ENCODE measurements at regions not wholly inside any gene's neighbourhood (a gene's known extent, or its start where the extent isn't known, plus 50 kb on each side); places are given as distances from the start of the nearest gene placed in this dataset.

DNA sequence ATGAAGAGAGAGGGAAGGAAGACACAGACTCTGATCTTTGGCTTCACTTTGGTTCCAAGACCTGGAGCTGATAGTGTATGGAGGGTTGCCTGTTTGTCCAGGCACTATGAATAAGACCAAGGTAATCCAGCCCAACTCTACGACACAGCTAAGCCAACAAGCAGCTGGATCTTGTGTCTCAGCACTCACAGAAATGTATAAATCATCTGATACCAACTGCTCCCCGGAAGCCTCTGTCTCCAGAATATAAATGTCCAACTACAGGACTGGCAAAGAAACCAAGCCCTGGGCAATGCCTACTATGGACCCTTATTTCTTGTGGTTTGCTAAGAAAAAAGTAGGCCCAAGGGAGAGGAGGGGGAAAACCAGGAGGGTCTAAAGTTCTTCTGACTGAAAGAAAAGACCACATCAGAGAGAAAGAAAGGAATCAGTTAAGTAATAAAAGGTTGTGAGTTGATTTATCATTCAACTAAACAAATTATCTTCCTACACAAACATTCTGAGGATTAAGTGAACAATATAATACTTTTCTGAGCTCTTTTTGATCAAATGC is 204.0 kb downstream of the DAD1 start (continued):
- TF ChIP-seq JUNB (IDR thresholded peaks at IDR 0.05) (0 out of 2 replicates have a peak, but pooled peaks have one; percentile 5), RBBP5 (conservative IDR thresholded peaks at IDR 0.05) (no peak), NR2F1 (conservative IDR thresholded peaks at IDR 0.05) (peak; percentile 32; the same call in 1 of the 2 replicates), ATF7 (IDR thresholded peaks at IDR 0.05; ENCODE audit: low read depth) (no peak), BACH1 (IDR thresholded peaks at IDR 0.05; ENCODE audit: borderline replicate concordance) (no peak), MYB (IDR thresholded peaks at IDR 0.05; ENCODE audit: borderline replicate concordance, low read depth, low read length) (no peak), POU2F2 (IDR thresholded peaks at IDR 0.05; ENCODE audit: borderline replicate concordance, low read depth, low read length) (no peak; the same call in 2 of the 3 replicates), POLR2A (IDR thresholded peaks at IDR 0.05; ENCODE audit: low read depth, low read length) (no peak), TARDBP (IDR thresholded peaks at IDR 0.05; ENCODE audit: borderline replicate concordance) (no peak), SMC3 (IDR thresholded peaks at IDR 0.05; ENCODE audit: borderline replicate concordance, low read length) (0 out of 2 replicates have a peak, but pooled peaks have one; percentile 6), MTA2 (IDR thresholded peaks at IDR 0.05; ENCODE audit: low read depth) (peak; percentile 64), HCFC1 (IDR thresholded peaks at IDR 0.05; ENCODE audit: low read length) (no peak), EED (IDR thresholded peaks at IDR 0.05; ENCODE audit: low read depth) (no peak)
- TF ChIP-seq, protein P1, sequence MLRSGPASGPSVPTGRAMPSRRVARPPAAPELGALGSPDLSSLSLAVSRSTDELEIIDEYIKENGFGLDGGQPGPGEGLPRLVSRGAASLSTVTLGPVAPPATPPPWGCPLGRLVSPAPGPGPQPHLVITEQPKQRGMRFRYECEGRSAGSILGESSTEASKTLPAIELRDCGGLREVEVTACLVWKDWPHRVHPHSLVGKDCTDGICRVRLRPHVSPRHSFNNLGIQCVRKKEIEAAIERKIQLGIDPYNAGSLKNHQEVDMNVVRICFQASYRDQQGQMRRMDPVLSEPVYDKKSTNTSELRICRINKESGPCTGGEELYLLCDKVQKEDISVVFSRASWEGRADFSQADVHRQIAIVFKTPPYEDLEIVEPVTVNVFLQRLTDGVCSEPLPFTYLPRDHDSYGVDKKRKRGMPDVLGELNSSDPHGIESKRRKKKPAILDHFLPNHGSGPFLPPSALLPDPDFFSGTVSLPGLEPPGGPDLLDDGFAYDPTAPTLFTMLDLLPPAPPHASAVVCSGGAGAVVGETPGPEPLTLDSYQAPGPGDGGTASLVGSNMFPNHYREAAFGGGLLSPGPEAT (IDR thresholded peaks at IDR 0.05; ENCODE audit: low read depth) = peak; percentile 82
- TF ChIP-seq, protein P2, sequence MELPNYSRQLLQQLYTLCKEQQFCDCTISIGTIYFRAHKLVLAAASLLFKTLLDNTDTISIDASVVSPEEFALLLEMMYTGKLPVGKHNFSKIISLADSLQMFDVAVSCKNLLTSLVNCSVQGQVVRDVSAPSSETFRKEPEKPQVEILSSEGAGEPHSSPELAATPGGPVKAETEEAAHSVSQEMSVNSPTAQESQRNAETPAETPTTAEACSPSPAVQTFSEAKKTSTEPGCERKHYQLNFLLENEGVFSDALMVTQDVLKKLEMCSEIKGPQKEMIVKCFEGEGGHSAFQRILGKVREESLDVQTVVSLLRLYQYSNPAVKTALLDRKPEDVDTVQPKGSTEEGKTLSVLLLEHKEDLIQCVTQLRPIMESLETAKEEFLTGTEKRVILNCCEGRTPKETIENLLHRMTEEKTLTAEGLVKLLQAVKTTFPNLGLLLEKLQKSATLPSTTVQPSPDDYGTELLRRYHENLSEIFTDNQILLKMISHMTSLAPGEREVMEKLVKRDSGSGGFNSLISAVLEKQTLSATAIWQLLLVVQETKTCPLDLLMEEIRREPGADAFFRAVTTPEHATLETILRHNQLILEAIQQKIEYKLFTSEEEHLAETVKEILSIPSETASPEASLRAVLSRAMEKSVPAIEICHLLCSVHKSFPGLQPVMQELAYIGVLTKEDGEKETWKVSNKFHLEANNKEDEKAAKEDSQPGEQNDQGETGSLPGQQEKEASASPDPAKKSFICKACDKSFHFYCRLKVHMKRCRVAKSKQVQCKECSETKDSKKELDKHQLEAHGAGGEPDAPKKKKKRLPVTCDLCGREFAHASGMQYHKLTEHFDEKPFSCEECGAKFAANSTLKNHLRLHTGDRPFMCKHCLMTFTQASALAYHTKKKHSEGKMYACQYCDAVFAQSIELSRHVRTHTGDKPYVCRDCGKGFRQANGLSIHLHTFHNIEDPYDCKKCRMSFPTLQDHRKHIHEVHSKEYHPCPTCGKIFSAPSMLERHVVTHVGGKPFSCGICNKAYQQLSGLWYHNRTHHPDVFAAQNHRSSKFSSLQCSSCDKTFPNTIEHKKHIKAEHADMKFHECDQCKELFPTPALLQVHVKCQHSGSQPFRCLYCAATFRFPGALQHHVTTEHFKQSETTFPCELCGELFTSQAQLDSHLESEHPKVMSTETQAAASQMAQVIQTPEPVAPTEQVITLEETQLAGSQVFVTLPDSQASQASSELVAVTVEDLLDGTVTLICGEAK (IDR thresholded peaks at IDR 0.05; ENCODE audit: borderline replicate concordance) = no peak
- TF ChIP-seq, protein P3, sequence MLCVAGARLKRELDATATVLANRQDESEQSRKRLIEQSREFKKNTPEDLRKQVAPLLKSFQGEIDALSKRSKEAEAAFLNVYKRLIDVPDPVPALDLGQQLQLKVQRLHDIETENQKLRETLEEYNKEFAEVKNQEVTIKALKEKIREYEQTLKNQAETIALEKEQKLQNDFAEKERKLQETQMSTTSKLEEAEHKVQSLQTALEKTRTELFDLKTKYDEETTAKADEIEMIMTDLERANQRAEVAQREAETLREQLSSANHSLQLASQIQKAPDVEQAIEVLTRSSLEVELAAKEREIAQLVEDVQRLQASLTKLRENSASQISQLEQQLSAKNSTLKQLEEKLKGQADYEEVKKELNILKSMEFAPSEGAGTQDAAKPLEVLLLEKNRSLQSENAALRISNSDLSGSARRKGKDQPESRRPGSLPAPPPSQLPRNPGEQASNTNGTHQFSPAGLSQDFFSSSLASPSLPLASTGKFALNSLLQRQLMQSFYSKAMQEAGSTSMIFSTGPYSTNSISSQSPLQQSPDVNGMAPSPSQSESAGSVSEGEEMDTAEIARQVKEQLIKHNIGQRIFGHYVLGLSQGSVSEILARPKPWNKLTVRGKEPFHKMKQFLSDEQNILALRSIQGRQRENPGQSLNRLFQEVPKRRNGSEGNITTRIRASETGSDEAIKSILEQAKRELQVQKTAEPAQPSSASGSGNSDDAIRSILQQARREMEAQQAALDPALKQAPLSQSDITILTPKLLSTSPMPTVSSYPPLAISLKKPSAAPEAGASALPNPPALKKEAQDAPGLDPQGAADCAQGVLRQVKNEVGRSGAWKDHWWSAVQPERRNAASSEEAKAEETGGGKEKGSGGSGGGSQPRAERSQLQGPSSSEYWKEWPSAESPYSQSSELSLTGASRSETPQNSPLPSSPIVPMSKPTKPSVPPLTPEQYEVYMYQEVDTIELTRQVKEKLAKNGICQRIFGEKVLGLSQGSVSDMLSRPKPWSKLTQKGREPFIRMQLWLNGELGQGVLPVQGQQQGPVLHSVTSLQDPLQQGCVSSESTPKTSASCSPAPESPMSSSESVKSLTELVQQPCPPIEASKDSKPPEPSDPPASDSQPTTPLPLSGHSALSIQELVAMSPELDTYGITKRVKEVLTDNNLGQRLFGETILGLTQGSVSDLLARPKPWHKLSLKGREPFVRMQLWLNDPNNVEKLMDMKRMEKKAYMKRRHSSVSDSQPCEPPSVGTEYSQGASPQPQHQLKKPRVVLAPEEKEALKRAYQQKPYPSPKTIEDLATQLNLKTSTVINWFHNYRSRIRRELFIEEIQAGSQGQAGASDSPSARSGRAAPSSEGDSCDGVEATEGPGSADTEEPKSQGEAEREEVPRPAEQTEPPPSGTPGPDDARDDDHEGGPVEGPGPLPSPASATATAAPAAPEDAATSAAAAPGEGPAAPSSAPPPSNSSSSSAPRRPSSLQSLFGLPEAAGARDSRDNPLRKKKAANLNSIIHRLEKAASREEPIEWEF (IDR thresholded peaks at IDR 0.05; ENCODE audit: insufficient replicate concordance, low read depth, low read length) = no peak
- TF ChIP-seq, protein P4, sequence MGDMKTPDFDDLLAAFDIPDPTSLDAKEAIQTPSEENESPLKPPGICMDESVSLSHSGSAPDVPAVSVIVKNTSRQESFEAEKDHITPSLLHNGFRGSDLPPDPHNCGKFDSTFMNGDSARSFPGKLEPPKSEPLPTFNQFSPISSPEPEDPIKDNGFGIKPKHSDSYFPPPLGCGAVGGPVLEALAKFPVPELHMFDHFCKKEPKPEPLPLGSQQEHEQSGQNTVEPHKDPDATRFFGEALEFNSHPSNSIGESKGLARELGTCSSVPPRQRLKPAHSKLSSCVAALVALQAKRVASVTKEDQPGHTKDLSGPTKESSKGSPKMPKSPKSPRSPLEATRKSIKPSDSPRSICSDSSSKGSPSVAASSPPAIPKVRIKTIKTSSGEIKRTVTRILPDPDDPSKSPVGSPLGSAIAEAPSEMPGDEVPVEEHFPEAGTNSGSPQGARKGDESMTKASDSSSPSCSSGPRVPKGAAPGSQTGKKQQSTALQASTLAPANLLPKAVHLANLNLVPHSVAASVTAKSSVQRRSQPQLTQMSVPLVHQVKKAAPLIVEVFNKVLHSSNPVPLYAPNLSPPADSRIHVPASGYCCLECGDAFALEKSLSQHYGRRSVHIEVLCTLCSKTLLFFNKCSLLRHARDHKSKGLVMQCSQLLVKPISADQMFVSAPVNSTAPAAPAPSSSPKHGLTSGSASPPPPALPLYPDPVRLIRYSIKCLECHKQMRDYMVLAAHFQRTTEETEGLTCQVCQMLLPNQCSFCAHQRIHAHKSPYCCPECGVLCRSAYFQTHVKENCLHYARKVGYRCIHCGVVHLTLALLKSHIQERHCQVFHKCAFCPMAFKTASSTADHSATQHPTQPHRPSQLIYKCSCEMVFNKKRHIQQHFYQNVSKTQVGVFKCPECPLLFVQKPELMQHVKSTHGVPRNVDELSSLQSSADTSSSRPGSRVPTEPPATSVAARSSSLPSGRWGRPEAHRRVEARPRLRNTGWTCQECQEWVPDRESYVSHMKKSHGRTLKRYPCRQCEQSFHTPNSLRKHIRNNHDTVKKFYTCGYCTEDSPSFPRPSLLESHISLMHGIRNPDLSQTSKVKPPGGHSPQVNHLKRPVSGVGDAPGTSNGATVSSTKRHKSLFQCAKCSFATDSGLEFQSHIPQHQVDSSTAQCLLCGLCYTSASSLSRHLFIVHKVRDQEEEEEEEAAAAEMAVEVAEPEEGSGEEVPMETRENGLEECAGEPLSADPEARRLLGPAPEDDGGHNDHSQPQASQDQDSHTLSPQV (IDR thresholded peaks at IDR 0.05) = peak; percentile 30; the same call in 1 of the 2 replicates
